K562 (cell line): ENCODE measurements at regions not wholly inside any gene's neighbourhood (a gene's known extent, or its start where the extent isn't known, plus 50 kb on each side); places are given as distances from the start of the nearest gene placed in this dataset.
A peak's percentile ranks its signal among the peaks of the same experiment; 100 is the strongest.

Experiments
- ATAC-seq: fragments of 200-7000 bp; cut with Tn5 transposase; 3 replicates; pipeline ENCODE4 v1.9.1; 2020; ENCODE audit warnings: moderate library complexity
- BruUV-seq: library from RNA; stranded (reverse); fragments of 400-500 nt; replicated peaks from 2 replicates; lab custom pipeline; 2021; lab: Mats Ljungman, UMichigan
- CTCF ChIA-PET: fragments of 300-600 bp; formaldehyde crosslinking; extraction: SDS; loops from one replicate; lab custom pipeline; 2021; ENCODE audit warnings: low intra/inter-chr PET ratio; lab: Yijun Ruan, JAX
- POLR2A ChIA-PET: fragments of 300-600, 350-650 bp; sonication (Branson Sonifier 250); formaldehyde crosslinking; extraction: SDS; loops from one replicate; lab custom pipeline; 2021; ENCODE audit warnings: antibody characterized with exemption, inconsistent platforms; lab: Yijun Ruan, JAX
- DNase-seq, 4 experiments: peaks; one replicate each; pipeline versions ENCODE4 v3.0.0 to v3.0.0-alpha.2; 2011 to 2018; ENCODE audit warnings: low spot score in 3 of 4, mixed read lengths in 3 of 4; ENCODE audit errors: extremely low read depth in 1 of 4
- FAIRE-seq: peaks from 2 replicates; lab custom pipeline; 2011; peaks lifted over from hg19 to GRCh38; lab: Jason Lieb, UNC
- H2AFZ ChIP-seq: 2 replicates; pipeline ENCODE4 v1.6.0; 2011; ENCODE audit warnings: low read depth, low read length, control low read depth, inconsistent platforms
- H3K27ac ChIP-seq: fragments of 200-600 bp; 3 replicates; pipeline ENCODE4 v1.8.0; 2011; ENCODE audit warnings: low read depth, mild to moderate bottlenecking, control low read depth, inconsistent platforms, low read length, moderate library complexity, mixed read lengths; ENCODE audit errors: extremely low read depth
- H3K27me3 ChIP-seq, 2 experiments: fragments of 300-600 bp in 1 of 2; 2 replicates in 1 of 2; 3 replicates in 1 of 2; pipeline versions ENCODE4 v1.6.0 to v1.8.0; 2011; ENCODE audit warnings: inconsistent platforms in 2 of 2, low read length in 2 of 2, mild to moderate bottlenecking in 1 of 2, mixed read lengths in 1 of 2, moderate library complexity in 1 of 2; ENCODE audit not compliant: control insufficient read depth in 2 of 2, insufficient read depth in 2 of 2
- H3K36me3 ChIP-seq: fragments of 300-600 bp; 3 replicates; pipeline ENCODE4 v1.8.0; 2011; ENCODE audit warnings: mild to moderate bottlenecking, low read length, inconsistent platforms; ENCODE audit not compliant: control insufficient read depth, insufficient read depth
- H3K4me1 ChIP-seq, 2 experiments: fragments of 200-600 bp in 1 of 2; replicated peaks in 1 of 2; 2 replicates in 1 of 2; 3 replicates in 1 of 2; pipeline versions ENCODE4 v1.5.1 to v1.8.0; 2011; ENCODE audit warnings: inconsistent platforms in 2 of 2, low read length in 2 of 2, mild to moderate bottlenecking in 1 of 2, mixed read lengths in 1 of 2, moderate library complexity in 1 of 2; ENCODE audit not compliant: control insufficient read depth in 2 of 2, insufficient read depth in 2 of 2
- H3K4me2 ChIP-seq: 2 replicates; pipeline ENCODE4 v1.6.1; 2011; ENCODE audit warnings: low read length, control low read depth, inconsistent platforms, mixed read lengths; ENCODE audit not compliant: insufficient read depth
- H3K4me3 ChIP-seq: fragments of 200-600 bp; sonication (generic), shearing (Covaris generic); 2 replicates; pipeline ENCODE4 v1.5.1; 2016; ENCODE audit warnings: control low read depth, inconsistent platforms
- H3K79me2 ChIP-seq: fragments of 200-600 bp; 3 replicates; pipeline ENCODE4 v1.8.0; 2011; ENCODE audit warnings: low read length, inconsistent platforms; ENCODE audit not compliant: control insufficient read depth, insufficient read depth
- H3K9ac ChIP-seq, 2 experiments: 2 replicates each; pipeline versions ENCODE4 v1.6.0 to v1.6.1; 2011; ENCODE audit warnings: low read depth in 2 of 2, low read length in 2 of 2, control low read depth in 1 of 2, inconsistent platforms in 1 of 2, mild to moderate bottlenecking in 1 of 2, mixed read lengths in 1 of 2; ENCODE audit not compliant: insufficient read depth in 1 of 2
- H3K9me1 ChIP-seq: one replicate; pipeline ENCODE4 v1.6.0; 2011; ENCODE audit warnings: inconsistent platforms, mild to moderate bottlenecking, low read length, moderate library complexity; ENCODE audit not compliant: control insufficient read depth, insufficient read depth
- H3K9me3 ChIP-seq: replicated peaks from 2 replicates; pipeline ENCODE4 v1.5.1; 2011; ENCODE audit warnings: low read depth, low read length, inconsistent platforms; ENCODE audit not compliant: control insufficient read depth, insufficient read depth
- H4K20me1 ChIP-seq: replicated peaks from 2 replicates; pipeline ENCODE4 v1.6.1; 2011; ENCODE audit warnings: low read length, inconsistent platforms, mixed read lengths; ENCODE audit not compliant: control insufficient read depth, insufficient read depth
- BCOR ChIP-seq: fragments of 450-650 bp; IDR thresholded peaks from 2 replicates; pipeline ENCODE4 v1.6.1; 2016
- GABPB2 ChIP-seq: fragments of 250-450 bp; sonication (Bioruptor Pico); conservative IDR thresholded peaks from 2 replicates; pipeline ENCODE4 v1.5.1; 2021; ENCODE audit warnings: mild to moderate bottlenecking
- HLTF ChIP-seq: fragments of 450-650 bp; IDR thresholded peaks from 2 replicates; pipeline ENCODE4 v1.6.1; 2016
- KDM1A ChIP-seq, 2 experiments: fragments of 450-650 bp; IDR thresholded peaks; 2 replicates each; pipeline ENCODE4 v1.6.1; 2016; ENCODE audit warnings: mild to moderate bottlenecking in 2 of 2
- KLF1 ChIP-seq: fragments of 450-650 bp; IDR thresholded peaks from 2 replicates; pipeline ENCODE4 v1.6.1; 2016; ENCODE audit warnings: missing genetic modification characterization, missing compliant biosample characterization
- LCOR ChIP-seq: sonication (generic); formaldehyde crosslinking; IDR thresholded peaks from 2 replicates; pipeline ENCODE4 v1.8.0; 2022; ENCODE audit warnings: mild to moderate bottlenecking, missing genetic modification reagents
- MAFG ChIP-seq: fragments of 450-650 bp; conservative IDR thresholded peaks from 2 replicates; pipeline ENCODE4 v1.6.1; 2016; ENCODE audit warnings: missing genetic modification characterization, missing compliant biosample characterization
- RBM25 ChIP-seq: fragments of 200-400 bp; formaldehyde crosslinking; IDR thresholded peaks from 2 replicates; pipeline ENCODE4 v1.6.1; 2018; ENCODE audit warnings: low read length, low read depth, moderate library complexity; ENCODE audit not compliant: severe bottlenecking
- ZBTB8A ChIP-seq: fragments of 450-650 bp; IDR thresholded peaks from 2 replicates; pipeline ENCODE4 v1.6.1; 2018; ENCODE audit warnings: mild to moderate bottlenecking, moderate library complexity; ENCODE audit not compliant: partially characterized antibody
- ZNF121 ChIP-seq: sonication (generic); formaldehyde crosslinking; conservative IDR thresholded peaks from 2 replicates; pipeline ENCODE4 v1.8.0; 2022; ENCODE audit warnings: missing genetic modification reagents
- WGBS: fragments of 100-300 bp; shearing (Covaris generic); methylation state at CpG from one replicate; pipeline ENCODE4 v1.1.6; 2016; ENCODE audit warnings: low coverage, mixed read lengths; ENCODE audit not compliant: insufficient coverage; ENCODE audit errors: missing lambda C conversion rate; 5-methylcytosine and 5-hydroxymethylcytosine counted together
- in situ Hi-C: fragments of 300-500 bp; cut with MboI; formaldehyde crosslinking; loops from 4 replicates; pipeline ENCODE4 v1.15.0; 2018; ENCODE audit warnings: inconsistent platforms, mixed read lengths
- intact Hi-C: fragments of 100-400 bp; cut with micrococcal nuclease; formaldehyde crosslinking; loops from 2 replicates; pipeline ENCODE4 v1.14.2; 2022
- TF ChIP-seq, protein P1 (sequence below): sonication (generic); formaldehyde crosslinking; IDR thresholded peaks from 2 replicates; pipeline ENCODE4 v1.8.1; 2023; ENCODE audit warnings: mild to moderate bottlenecking, missing genetic modification reagents, moderate library complexity
- TF ChIP-seq, protein P2 (sequence below): fragments of 450-650 bp; IDR thresholded peaks from 2 replicates; pipeline ENCODE4 v1.6.1; 2017; ENCODE audit warnings: antibody characterized with exemption

DNA sequence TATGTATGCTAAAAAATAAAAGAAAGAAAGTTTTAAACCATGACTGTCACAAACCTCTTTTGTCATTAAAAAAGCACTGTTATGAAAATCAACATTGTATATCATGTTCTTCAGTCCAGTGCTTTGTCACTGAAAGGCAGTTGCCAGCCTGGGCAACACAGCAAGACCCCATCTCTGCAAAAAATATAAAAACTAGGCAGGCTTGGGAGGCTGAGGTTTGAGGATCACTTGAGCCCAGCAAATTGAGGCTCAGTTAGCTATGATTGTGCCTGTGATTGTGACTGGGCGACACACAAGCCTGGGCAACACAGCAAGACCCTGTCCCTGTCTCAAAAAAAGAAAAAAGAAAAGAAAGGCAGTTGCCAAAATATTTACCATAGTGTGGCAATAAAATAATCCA, 102.7 kb upstream of the NAP1L1 start:
- no peak overlapping the region for H3K27ac ChIP-seq
- intact Hi-C loops: no loop called here
- H3K36me3 ChIP-seq: no peaks in the 10 kb centered on the region
- POLR2A ChIA-PET: no interaction called here
- no peak overlapping the region for H3K4me3 ChIP-seq
- in situ Hi-C loops: no loop called here
- H3K9me1 ChIP-seq: no peaks in the 10 kb centered on the region
- no peak overlapping the region for H3K9ac ChIP-seq
- H3K4me1 ChIP-seq: peaks cover 0 to 22% of the 10 kb centered on the region in 2 experiments; a peak in 2 of 5 replicates
- no peak overlapping the region for H2AFZ ChIP-seq
- ATAC-seq: no peak
- no peaks in the 10 kb centered on the region for H3K79me2 ChIP-seq
- H3K27me3 ChIP-seq: no peaks in the 10 kb centered on the region; a peak in 1 of 5 replicates
- no peak for FAIRE-seq
- no peak for DNase-seq
- no peaks in the 10 kb centered on the region for H3K9me3 ChIP-seq
- WGBS: 30% methylated on average over 1 of the region's 1 CpG
- no TSS peak for BruUV-seq
- TF ChIP-seq RBM25 (peak; percentile 28), GABPB2 (CRISPR knock-in tag) (no peak), MAFG (tag) (no peak), ZNF121 (peak; percentile 99), BCOR (peak; percentile 42; the same call in 1 of the 2 replicates), KLF1 (tag) (no peak), HLTF (no peak), KDM1A (IDR thresholded peaks at IDR 0.05) (peak in 1 of 2 experiments; percentile 22; a peak in 1 of 4 replicates), ZBTB8A (no peak), LCOR (CRISPR knock-in tag) (no peak)
- TF ChIP-seq, protein P1, sequence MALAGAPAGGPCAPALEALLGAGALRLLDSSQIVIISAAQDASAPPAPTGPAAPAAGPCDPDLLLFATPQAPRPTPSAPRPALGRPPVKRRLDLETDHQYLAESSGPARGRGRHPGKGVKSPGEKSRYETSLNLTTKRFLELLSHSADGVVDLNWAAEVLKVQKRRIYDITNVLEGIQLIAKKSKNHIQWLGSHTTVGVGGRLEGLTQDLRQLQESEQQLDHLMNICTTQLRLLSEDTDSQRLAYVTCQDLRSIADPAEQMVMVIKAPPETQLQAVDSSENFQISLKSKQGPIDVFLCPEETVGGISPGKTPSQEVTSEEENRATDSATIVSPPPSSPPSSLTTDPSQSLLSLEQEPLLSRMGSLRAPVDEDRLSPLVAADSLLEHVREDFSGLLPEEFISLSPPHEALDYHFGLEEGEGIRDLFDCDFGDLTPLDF (CRISPR knock-in tag): no peak
- TF ChIP-seq, protein P2, sequence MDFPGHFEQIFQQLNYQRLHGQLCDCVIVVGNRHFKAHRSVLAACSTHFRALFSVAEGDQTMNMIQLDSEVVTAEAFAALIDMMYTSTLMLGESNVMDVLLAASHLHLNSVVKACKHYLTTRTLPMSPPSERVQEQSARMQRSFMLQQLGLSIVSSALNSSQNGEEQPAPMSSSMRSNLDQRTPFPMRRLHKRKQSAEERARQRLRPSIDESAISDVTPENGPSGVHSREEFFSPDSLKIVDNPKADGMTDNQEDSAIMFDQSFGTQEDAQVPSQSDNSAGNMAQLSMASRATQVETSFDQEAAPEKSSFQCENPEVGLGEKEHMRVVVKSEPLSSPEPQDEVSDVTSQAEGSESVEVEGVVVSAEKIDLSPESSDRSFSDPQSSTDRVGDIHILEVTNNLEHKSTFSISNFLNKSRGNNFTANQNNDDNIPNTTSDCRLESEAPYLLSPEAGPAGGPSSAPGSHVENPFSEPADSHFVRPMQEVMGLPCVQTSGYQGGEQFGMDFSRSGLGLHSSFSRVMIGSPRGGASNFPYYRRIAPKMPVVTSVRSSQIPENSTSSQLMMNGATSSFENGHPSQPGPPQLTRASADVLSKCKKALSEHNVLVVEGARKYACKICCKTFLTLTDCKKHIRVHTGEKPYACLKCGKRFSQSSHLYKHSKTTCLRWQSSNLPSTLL: no peak
- no peak overlapping the region for H3K4me2 ChIP-seq
- CTCF ChIA-PET: no interaction called here
- H4K20me1 ChIP-seq: no peaks in the 10 kb centered on the region
